BLaER1 (cell line): ENCODE measurements at regions not wholly inside any gene's neighbourhood (a gene's known extent, or its start where the extent isn't known, plus 50 kb on each side); places are given as distances from the start of the nearest gene placed in this dataset.

Experiments
- H3K27ac ChIP-seq: shearing (Covaris generic); formaldehyde crosslinking; 2 replicates; pipeline ENCODE4 v1.8.1; 2022
- H3K27me3 ChIP-seq: shearing (Covaris generic); formaldehyde crosslinking; 2 replicates; pipeline ENCODE4 v1.8.1; 2022
- H3K36me3 ChIP-seq: shearing (Covaris generic); formaldehyde crosslinking; 2 replicates; pipeline ENCODE4 v1.8.1; 2022
- H3K4me1 ChIP-seq: shearing (Covaris generic); formaldehyde crosslinking; 2 replicates; pipeline ENCODE4 v1.8.1; 2022
- H3K4me2 ChIP-seq: shearing (Covaris generic); formaldehyde crosslinking; 2 replicates; pipeline ENCODE4 v1.8.1; 2022
- H3K4me3 ChIP-seq: shearing (Covaris generic); formaldehyde crosslinking; 2 replicates; pipeline ENCODE4 v1.8.1; 2022
- H3K9ac ChIP-seq: shearing (Covaris generic); formaldehyde crosslinking; 2 replicates; pipeline ENCODE4 v1.8.1; 2022
- H3K9me3 ChIP-seq: shearing (Covaris generic); formaldehyde crosslinking; 2 replicates; pipeline ENCODE4 v1.8.1; 2022
- H4K20me1 ChIP-seq: shearing (Covaris generic); formaldehyde crosslinking; 2 replicates; pipeline ENCODE4 v1.8.1; 2022
- Cebpa-rat ChIP-seq: shearing (Covaris generic); IDR thresholded peaks from 2 replicates; pipeline ENCODE4 v1.8.1; 2022

GRCh38 chr6:112457886-112458285, 110.8 kb downstream of the RFPL4B start:
- no peak overlapping the region for H3K4me2 ChIP-seq
- H3K27ac ChIP-seq = no peak overlapping the region
- no peak overlapping the region for H3K4me3 ChIP-seq
- no peaks in the 10 kb centered on the region for H3K9me3 ChIP-seq
- TF ChIP-seq Cebpa-rat = no peak
- no peak overlapping the region for H3K9ac ChIP-seq
- H3K27me3 ChIP-seq = no peaks in the 10 kb centered on the region
- H4K20me1 ChIP-seq = no peaks in the 10 kb centered on the region
- no peaks in the 10 kb centered on the region for H3K4me1 ChIP-seq
- H3K36me3 ChIP-seq = no peaks in the 10 kb centered on the region

GRCh38 chr6:112459758-112460304, 112.7 kb downstream of the RFPL4B start:
- Histone ChIP-seq H3K27me3 (no peaks in the 10 kb centered on the region), H3K27ac (no peak overlapping the region), H3K36me3 (no peaks in the 10 kb centered on the region), H3K9ac (no peak overlapping the region), H3K4me2 (no peak overlapping the region), H4K20me1 (no peaks in the 10 kb centered on the region), H3K9me3 (no peaks in the 10 kb centered on the region), H3K4me1 (no peaks in the 10 kb centered on the region), H3K4me3 (no peak overlapping the region)
- no peak for TF ChIP-seq Cebpa-rat

GRCh38 chr6:112464901-112465665, 118.0 kb downstream of the RFPL4B start:
- H3K9me3 ChIP-seq = no peaks in the 10 kb centered on the region
- H3K4me3 ChIP-seq = no peak overlapping the region
- no peak overlapping the region for H3K4me2 ChIP-seq
- no peaks in the 10 kb centered on the region for H3K27me3 ChIP-seq
- TF ChIP-seq Cebpa-rat = no peak
- H4K20me1 ChIP-seq = no peaks in the 10 kb centered on the region
- H3K27ac ChIP-seq = no peak overlapping the region
- no peaks in the 10 kb centered on the region for H3K4me1 ChIP-seq
- no peaks in the 10 kb centered on the region for H3K36me3 ChIP-seq
- no peak overlapping the region for H3K9ac ChIP-seq

GRCh38 chr6:112466373-112467151, 119.4 kb downstream of the RFPL4B start:
- H4K20me1 ChIP-seq = no peaks in the 10 kb centered on the region
- H3K4me3 ChIP-seq = no peak overlapping the region
- peaks cover 7% of the 10 kb centered on the region; the same call in 1 of the 2 replicates for H3K4me1 ChIP-seq
- H3K9me3 ChIP-seq = no peaks in the 10 kb centered on the region
- no peak overlapping the region for H3K27ac ChIP-seq
- no peak overlapping the region for H3K9ac ChIP-seq
- no peaks in the 10 kb centered on the region for H3K27me3 ChIP-seq
- H3K36me3 ChIP-seq = no peaks in the 10 kb centered on the region
- no peak for TF ChIP-seq Cebpa-rat
- no peak overlapping the region for H3K4me2 ChIP-seq

GRCh38 chr6:112468359-112468758, 121.2 kb downstream of the RFPL4B start:
- peaks cover 7% of the 10 kb centered on the region; the same call in 1 of the 2 replicates for H3K4me1 ChIP-seq
- no peaks in the 10 kb centered on the region for H4K20me1 ChIP-seq
- no peak for TF ChIP-seq Cebpa-rat
- H3K9ac ChIP-seq = no peak overlapping the region
- H3K27ac ChIP-seq = no peak overlapping the region
- no peaks in the 10 kb centered on the region for H3K27me3 ChIP-seq
- no peak overlapping the region for H3K4me2 ChIP-seq
- no peak overlapping the region for H3K4me3 ChIP-seq
- H3K36me3 ChIP-seq = no peaks in the 10 kb centered on the region
- H3K9me3 ChIP-seq = no peaks in the 10 kb centered on the region

- Histone ChIP-seq H3K27ac (no peak overlapping the region), H3K4me2 (no peak overlapping the region), H3K9ac (no peak overlapping the region), H3K4me1 (peaks cover 7% of the 10 kb centered on the region; the same call in 1 of the 2 replicates), H3K4me3 (no peak overlapping the region), H3K27me3 (no peaks in the 10 kb centered on the region), H4K20me1 (no peaks in the 10 kb centered on the region), H3K36me3 (no peaks in the 10 kb centered on the region), H3K9me3 (no peaks in the 10 kb centered on the region)
- no peak for TF ChIP-seq Cebpa-rat
Measured at GRCh38 chr6:112469306-112469705, 122.2 kb downstream of the RFPL4B start.

GRCh38 chr6:112470376-112470775, 123.2 kb downstream of the RFPL4B start:
- Histone ChIP-seq H3K4me2 (no peak overlapping the region), H3K27ac (no peak overlapping the region), H3K4me1 (peaks cover 12% of the 10 kb centered on the region), H3K36me3 (no peaks in the 10 kb centered on the region), H3K27me3 (no peaks in the 10 kb centered on the region), H3K9me3 (no peaks in the 10 kb centered on the region), H4K20me1 (no peaks in the 10 kb centered on the region), H3K9ac (no peak overlapping the region), H3K4me3 (no peak overlapping the region)
- no peak for TF ChIP-seq Cebpa-rat

- H3K27ac ChIP-seq = no peak overlapping the region
- H3K36me3 ChIP-seq = no peaks in the 10 kb centered on the region
- no peak for TF ChIP-seq Cebpa-rat
- H3K27me3 ChIP-seq = no peaks in the 10 kb centered on the region
- H4K20me1 ChIP-seq = no peaks in the 10 kb centered on the region
- no peak overlapping the region for H3K4me3 ChIP-seq
- H3K4me2 ChIP-seq = peak overlapping the region; percentile 28; the same call in 1 of the 2 replicates
- no peaks in the 10 kb centered on the region for H3K9me3 ChIP-seq
- no peak overlapping the region for H3K9ac ChIP-seq
- peaks cover 14% of the 10 kb centered on the region for H3K4me1 ChIP-seq
Measured at GRCh38 chr6:112470950-112471349, 123.8 kb downstream of the RFPL4B start.

- H3K4me1 ChIP-seq = peaks cover 14% of the 10 kb centered on the region
- H3K4me3 ChIP-seq = no peak overlapping the region
- H3K27ac ChIP-seq = no peak overlapping the region
- no peak overlapping the region for H3K9ac ChIP-seq
- no peaks in the 10 kb centered on the region for H3K27me3 ChIP-seq
- TF ChIP-seq Cebpa-rat = no peak
- H3K4me2 ChIP-seq = 0 out of 2 replicates have a peak overlapping the region, but pooled peaks have one; percentile 18
- H3K36me3 ChIP-seq = no peaks in the 10 kb centered on the region
- no peaks in the 10 kb centered on the region for H4K20me1 ChIP-seq
- H3K9me3 ChIP-seq = 0 out of 2 replicates have a peak, but pooled peaks cover 3% of the 10 kb centered on the region
Measured at GRCh38 chr6:112475083-112475482, 128.0 kb downstream of the RFPL4B start.

GRCh38 chr6:112477125-112477524, 130.0 kb downstream of the RFPL4B start:
- Histone ChIP-seq H3K4me1 (peaks cover 7% of the 10 kb centered on the region), H3K27me3 (no peaks in the 10 kb centered on the region), H3K27ac (no peak overlapping the region), H3K4me2 (no peak overlapping the region), H3K36me3 (no peaks in the 10 kb centered on the region), H4K20me1 (no peaks in the 10 kb centered on the region), H3K4me3 (no peak overlapping the region), H3K9ac (no peak overlapping the region), H3K9me3 (0 out of 2 replicates have a peak, but pooled peaks cover 6% of the 10 kb centered on the region)
- TF ChIP-seq Cebpa-rat = no peak
